ENCODE measurements at regions not wholly inside any gene's neighbourhood (a gene's known extent, or its start where the extent isn't known, plus 50 kb on each side); places are given as distances from the start of the nearest gene placed in this dataset.

- intact Hi-C loops (cut with micrococcal nuclease) (no loop called here), in situ Hi-C loops (cut with MboI) (no loop called here)
- H3K27me3 ChIP-seq (ENCODE audit: control insufficient read depth in 2 of 2, insufficient read depth in 2 of 2, low read length in 2 of 2), result no peaks in the 10 kb centered on the region
- CTCF ChIA-PET (ENCODE audit: low intra/inter-chr PET ratio), result no interaction called here
- no peaks in the 10 kb centered on the region for H3K36me3 ChIP-seq (ENCODE audit: control insufficient read depth, insufficient read depth, low read length)
- no peak overlapping the region for H3K9ac ChIP-seq (ENCODE audit: insufficient read depth in 1 of 2, low read depth in 2 of 2, low read length in 2 of 2)
- H2AFZ ChIP-seq (ENCODE audit: low read depth, low read length), result no peak overlapping the region
- no peak overlapping the region for H3K4me2 ChIP-seq (ENCODE audit: insufficient read depth, low read length)
- no peaks in the 10 kb centered on the region for H3K79me2 ChIP-seq (ENCODE audit: control insufficient read depth, insufficient read depth, low read length)
- BruUV-seq (replicated peaks), result no TSS peak
- no peaks in the 10 kb centered on the region for H3K9me1 ChIP-seq (ENCODE audit: control insufficient read depth, insufficient read depth, low read length)
- TF ChIP-seq, protein P1, sequence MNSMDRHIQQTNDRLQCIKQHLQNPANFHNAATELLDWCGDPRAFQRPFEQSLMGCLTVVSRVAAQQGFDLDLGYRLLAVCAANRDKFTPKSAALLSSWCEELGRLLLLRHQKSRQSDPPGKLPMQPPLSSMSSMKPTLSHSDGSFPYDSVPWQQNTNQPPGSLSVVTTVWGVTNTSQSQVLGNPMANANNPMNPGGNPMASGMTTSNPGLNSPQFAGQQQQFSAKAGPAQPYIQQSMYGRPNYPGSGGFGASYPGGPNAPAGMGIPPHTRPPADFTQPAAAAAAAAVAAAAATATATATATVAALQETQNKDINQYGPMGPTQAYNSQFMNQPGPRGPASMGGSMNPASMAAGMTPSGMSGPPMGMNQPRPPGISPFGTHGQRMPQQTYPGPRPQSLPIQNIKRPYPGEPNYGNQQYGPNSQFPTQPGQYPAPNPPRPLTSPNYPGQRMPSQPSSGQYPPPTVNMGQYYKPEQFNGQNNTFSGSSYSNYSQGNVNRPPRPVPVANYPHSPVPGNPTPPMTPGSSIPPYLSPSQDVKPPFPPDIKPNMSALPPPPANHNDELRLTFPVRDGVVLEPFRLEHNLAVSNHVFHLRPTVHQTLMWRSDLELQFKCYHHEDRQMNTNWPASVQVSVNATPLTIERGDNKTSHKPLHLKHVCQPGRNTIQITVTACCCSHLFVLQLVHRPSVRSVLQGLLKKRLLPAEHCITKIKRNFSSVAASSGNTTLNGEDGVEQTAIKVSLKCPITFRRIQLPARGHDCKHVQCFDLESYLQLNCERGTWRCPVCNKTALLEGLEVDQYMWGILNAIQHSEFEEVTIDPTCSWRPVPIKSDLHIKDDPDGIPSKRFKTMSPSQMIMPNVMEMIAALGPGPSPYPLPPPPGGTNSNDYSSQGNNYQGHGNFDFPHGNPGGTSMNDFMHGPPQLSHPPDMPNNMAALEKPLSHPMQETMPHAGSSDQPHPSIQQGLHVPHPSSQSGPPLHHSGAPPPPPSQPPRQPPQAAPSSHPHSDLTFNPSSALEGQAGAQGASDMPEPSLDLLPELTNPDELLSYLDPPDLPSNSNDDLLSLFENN (IDR thresholded peaks at IDR 0.05; ENCODE audit: low read depth in 2 of 2, low read length in 2 of 2), result no peak
- TF ChIP-seq CHD2 (IDR thresholded peaks at IDR 0.05; ENCODE audit: low read depth, low read length), result no peak
- no peak for TF ChIP-seq USF2 (CRISPR knock-in tag; IDR thresholded peaks at IDR 0.05)
- no peak for TF ChIP-seq TFAM (CRISPR knock-in tag; conservative IDR thresholded peaks at IDR 0.05)
- no peak for TF ChIP-seq RBM22 (IDR thresholded peaks at IDR 0.05; ENCODE audit: low read depth, low read length, poor library complexity, severe bottlenecking)
- TF ChIP-seq EZH2 (IDR thresholded peaks at IDR 0.05; ENCODE audit: borderline replicate concordance, low read depth, low read length), result no peak
- no peaks in the 10 kb centered on the region for H4K20me1 ChIP-seq (replicated peaks; ENCODE audit: control insufficient read depth, insufficient read depth, low read length)
- ATAC-seq (no peak), FAIRE-seq (no peak), DNase-seq (ENCODE audit: extremely low read depth in 1 of 4, low spot score in 3 of 4) (no peak)
- no peak overlapping the region for H3K4me3 ChIP-seq
- POLR2A ChIA-PET, result no interaction called here
- 0% methylated on average over 5 of the region's 5 CpGs for WGBS (ENCODE audit: insufficient coverage, low coverage, missing lambda C conversion rate)
- no peaks in the 10 kb centered on the region for H3K9me3 ChIP-seq (replicated peaks; ENCODE audit: control insufficient read depth, insufficient read depth, low read depth, low read length)
- no peaks in the 10 kb centered on the region for H3K4me1 ChIP-seq (replicated peaks in 1 of 2; ENCODE audit: control insufficient read depth in 2 of 2, insufficient read depth in 2 of 2, low read length in 2 of 2)
- H3K27ac ChIP-seq (ENCODE audit: extremely low read depth, low read depth, low read length), result no peak overlapping the region
Observed at GRCh38 chr7:115183431-115184057, 261.6 kb downstream of the MDFIC start.
